ENCODE measurements at regions not wholly inside any gene's neighbourhood (a gene's known extent, or its start where the extent isn't known, plus 50 kb on each side); places are given as distances from the start of the nearest gene placed in this dataset.

DNA sequence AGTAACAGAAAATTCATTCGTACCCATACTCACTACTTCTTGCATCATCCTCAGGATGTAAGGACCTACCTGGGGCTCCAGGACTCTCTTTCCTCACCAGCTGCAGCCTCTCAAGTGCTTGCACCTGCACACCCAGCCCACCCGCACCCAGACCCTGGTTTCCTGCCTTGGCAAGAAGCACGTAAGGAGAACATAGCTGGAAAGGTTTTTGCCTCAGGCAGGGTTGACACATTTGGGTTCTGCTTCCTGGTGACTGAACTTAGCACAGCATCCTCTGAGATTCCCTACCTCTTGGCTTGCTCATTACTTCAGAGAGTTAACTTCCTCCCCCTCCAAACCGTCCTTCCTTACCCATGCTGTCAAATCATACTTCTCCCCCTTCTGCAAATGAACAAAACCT lies 556.9 kb downstream of the CD83 start:
- in situ Hi-C loops (cut with MboI; ENCODE audit: low sequenced_read_pairs) = no loop called here

DNA sequence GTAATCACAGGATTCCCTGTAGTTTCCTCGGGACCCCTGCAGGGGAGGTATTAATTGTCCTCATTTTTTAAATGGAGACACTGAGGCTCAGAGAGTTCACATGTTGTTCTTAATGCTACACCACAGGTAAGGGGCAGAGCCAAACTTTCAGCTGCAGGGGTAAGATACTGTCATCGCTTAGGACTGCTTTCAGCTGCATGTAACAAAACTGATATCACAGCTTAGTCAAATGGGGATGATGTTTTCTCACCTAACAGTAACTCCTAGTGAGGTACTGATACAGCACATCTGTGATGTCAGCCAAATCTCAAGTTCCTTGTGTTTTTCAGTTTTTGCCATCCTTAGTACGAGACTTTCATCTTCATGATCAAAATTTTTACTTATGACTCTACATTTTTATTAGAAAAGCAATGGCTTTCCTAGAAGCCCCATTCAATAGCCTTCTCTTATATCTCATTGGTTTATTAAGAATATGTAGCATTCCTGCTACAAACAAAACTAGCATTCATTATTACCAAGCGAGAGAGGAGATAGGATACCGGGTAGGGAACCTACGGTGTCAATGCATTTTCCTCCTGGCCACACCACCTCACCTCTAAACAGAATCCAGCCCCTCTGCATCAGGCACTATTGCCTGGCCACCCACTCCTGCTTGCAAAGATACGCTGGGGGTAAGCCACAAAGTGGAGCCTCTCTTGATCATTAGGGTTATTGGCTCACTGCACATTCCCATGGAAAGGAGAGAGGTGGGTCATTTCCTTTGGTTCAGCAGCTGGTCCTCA lies 557.5 kb downstream of the CD83 start:
- in situ Hi-C loops (cut with MboI; ENCODE audit: low sequenced_read_pairs) = no loop called here

GRCh38 chr6:14676064-14676463 lies 558.5 kb downstream of the CD83 start:
- in situ Hi-C loops (cut with MboI; ENCODE audit: low sequenced_read_pairs) = no loop called here

- in situ Hi-C loops (cut with MboI; ENCODE audit: low sequenced_read_pairs) = no loop called here
Observed at GRCh38 chr6:14676977-14677781, 559.6 kb downstream of the CD83 start.

- in situ Hi-C loops (cut with MboI; ENCODE audit: low sequenced_read_pairs) = no loop called here
Observed at GRCh38 chr6:14681699-14682487, 564.0 kb upstream of the JARID2 start.

- in situ Hi-C loops (cut with MboI; ENCODE audit: low sequenced_read_pairs) = no loop called here
Observed at GRCh38 chr6:14682812-14683211, 563.1 kb upstream of the JARID2 start.

- in situ Hi-C loops (cut with MboI; ENCODE audit: low sequenced_read_pairs) = no loop called here
Observed at GRCh38 chr6:14689639-14690038, 556.2 kb upstream of the JARID2 start.

DNA sequence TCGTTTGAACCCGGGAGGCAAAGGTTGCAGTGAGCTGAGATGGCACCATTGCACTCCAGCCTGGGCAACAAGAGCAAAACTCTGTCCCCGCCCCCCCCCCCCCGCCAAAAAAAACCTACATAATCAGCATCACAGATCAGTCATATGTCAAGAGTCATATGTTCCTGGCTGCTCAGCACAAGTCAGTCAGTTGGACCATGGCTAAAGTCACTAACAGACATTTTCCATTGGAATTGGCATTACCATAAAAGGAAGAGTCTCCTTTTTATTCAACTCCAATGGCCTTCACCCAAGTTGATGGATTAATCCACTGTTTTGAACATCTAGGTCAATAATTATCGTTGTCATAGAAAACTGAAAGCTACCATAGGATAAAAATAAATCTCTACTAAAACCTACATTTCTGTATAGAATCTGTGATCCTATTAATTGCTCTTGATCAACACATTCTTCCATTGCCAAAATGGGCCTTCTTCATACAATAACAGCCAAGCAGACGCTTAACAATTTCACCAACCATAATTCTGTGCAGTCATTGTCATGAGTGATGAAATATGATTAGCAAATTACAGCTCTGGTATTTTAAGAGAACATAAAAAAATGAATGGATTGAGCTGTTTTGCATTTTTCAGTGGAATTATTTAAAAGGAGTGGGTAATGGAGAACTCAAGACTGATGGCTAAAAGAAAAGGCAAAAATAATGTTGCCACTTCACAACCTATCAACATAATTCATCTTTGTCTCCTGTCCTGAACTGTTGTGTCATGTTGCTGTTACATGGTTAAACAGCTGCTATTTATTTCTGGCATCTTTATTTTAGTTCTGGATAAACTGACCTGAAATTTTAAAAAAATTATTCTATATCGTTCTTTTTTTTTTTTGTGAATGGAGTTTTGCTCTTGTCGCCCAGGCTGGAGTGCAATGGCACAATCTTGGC lies 555.5 kb upstream of the JARID2 start:
- in situ Hi-C loops (cut with MboI; ENCODE audit: low sequenced_read_pairs) = no loop called here

DNA sequence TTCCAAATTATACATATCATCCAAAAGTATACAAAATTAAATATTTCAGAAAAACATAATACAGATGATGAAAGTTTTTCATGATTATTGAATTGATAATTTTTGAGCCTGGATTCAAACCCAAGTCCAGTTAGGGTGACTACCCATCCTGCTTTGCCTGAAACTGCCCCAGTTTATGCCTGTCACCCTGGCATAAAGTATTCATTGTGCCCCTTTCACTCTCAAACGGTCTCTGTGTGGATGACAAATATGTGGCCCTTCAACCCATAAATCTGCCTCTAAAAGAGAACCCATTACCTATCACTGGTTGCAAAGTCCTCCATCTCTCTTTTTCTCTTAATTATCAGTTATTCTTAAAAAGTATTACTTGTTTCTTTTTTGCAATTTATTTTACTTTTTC lies 553.7 kb upstream of the JARID2 start:
- in situ Hi-C loops (cut with MboI; ENCODE audit: low sequenced_read_pairs) = no loop called here

DNA sequence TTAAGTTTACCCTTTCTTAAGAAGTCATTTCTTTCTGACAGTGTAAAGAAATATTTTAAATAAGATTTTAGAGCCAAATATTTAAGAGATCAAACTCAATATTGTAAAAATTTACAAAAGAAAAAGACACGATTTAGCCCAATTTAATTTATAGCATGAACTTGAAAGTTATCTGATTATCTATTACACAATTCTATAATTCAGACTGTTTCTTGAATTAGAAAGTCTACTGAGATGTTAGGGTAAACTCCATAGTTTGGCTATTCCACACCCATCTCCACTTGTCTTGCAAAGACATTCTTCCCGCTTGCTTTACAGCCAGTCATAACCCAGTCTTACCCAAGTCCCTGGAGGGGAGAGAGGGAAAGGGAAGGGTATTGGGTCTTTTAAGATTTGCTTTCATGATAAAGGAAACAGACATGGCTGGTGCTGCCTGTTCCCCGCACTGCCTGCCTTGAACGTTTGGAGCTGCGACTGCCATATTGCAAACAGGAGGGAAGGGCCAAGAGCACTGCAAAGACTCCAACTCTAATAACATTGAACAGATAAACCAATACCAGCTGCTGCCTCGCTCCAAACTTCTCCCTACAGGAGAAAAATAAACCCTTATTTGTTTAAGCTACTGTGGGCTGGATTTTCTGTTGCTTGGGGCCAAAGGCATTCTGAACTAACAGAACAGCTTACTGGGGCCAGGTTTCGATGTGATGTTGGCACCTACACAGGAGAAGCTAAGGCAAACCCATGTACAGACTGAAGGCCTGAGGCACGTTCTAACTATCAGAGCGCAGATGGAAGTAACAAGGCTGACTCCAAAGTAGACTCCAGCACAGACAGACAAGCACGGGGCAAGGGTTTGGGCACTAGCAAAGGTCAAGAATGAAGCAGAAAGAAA lies 552.3 kb upstream of the JARID2 start:
- in situ Hi-C loops (cut with MboI; ENCODE audit: low sequenced_read_pairs) = no loop called here

GRCh38 chr6:14694308-14694707 lies 551.6 kb upstream of the JARID2 start:
- in situ Hi-C loops (cut with MboI; ENCODE audit: low sequenced_read_pairs) = no loop called here

- in situ Hi-C loops (cut with MboI; ENCODE audit: low sequenced_read_pairs) = no loop called here
Observed at GRCh38 chr6:14695579-14695978, 550.3 kb upstream of the JARID2 start.

DNA sequence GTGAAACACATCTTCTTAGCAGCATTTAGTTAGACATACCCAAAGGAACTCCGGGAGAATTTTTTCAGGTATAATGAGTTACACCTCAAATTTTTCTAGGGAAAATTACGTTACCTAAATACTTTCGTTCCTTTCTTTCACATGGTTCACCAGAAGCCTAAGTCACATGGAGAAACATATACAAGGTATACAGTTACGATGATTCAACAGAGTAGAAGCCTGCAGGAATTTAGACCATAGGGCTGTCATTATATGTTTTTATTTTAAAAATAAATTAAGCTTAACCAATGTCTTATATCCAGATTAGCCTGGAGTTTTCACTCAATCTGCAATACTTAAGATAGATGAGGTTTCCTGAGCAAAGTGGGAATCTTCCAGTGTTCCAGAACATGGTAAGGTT lies 549.5 kb upstream of the JARID2 start:
- in situ Hi-C loops (cut with MboI; ENCODE audit: low sequenced_read_pairs) = no loop called here

DNA sequence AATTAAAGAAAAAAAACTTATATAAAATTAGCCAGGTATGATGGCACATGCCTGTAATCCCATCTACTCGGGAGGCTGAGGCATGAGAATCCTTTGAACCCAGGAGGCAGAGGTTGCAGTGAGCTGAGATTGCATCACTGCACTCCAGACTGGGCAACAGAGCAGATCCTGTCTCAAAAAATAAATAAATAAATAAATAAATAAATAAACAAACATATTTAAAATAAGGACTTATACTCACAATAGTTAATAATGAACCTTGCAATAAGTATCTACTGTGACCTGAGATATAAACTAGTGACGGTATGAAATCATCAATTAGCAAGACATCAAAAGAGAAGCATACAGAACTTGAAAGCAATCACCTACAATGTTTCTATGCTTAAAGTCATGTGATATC lies 548.4 kb upstream of the JARID2 start:
- in situ Hi-C loops (cut with MboI; ENCODE audit: low sequenced_read_pairs) = no loop called here

DNA sequence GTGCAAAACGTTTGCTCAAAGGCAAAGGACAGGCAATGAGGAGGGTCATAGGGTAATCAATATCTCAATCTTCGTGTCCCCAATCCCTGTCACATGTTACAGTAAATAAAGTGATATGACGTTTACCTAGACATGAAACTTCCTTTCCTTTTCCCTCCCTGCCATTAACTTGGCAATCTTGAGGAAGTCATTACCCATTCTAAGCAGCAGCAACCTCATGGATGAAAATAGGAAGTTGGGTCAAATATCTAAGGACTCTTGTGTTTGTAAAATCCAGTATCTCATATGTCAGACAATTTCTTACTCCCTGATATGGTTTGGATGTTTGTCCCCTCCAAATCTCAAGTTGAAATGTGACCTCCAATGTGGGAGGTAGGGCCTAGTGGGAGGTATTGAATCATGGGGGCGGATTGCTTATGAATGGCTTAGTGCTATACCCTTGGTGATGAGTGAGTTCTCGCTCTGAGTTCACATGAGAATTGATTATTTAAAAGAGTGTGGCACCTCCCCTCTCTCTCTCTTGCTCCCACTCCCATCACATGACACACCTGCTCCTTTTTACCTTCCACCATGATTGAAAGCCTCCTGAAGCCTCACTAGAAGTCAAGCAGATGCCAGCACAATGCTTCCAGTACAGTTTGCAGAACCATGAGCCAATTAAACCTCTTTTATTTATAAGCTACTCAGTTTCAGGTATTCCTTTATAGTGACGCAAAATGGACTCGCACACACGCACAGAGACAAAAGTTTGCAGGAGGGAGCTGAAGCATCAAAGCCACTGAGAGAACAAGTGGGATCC lies 545.9 kb upstream of the JARID2 start:
- in situ Hi-C loops (cut with MboI; ENCODE audit: low sequenced_read_pairs) = no loop called here

DNA sequence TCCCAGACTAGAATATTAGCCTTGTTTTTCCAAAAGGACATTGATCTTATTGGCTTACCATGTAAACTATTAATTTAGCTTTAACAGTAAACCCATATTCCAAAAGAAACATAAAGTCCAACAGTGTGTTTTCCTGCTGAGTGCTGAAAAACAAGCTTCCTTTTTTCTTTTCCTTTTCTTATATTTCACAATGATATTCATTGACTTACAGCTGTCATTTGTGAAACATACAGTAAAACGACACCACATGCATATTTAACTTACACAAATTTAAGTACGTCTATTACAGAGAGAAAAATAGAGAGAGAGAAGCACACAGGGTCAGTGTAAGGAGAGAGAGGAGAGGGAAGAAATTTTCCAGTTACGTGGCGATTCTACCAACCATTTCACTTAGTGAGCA lies 543.9 kb upstream of the JARID2 start:
- in situ Hi-C loops (cut with MboI; ENCODE audit: low sequenced_read_pairs) = no loop called here

GRCh38 chr6:14702678-14703077 lies 543.2 kb upstream of the JARID2 start:
- in situ Hi-C loops (cut with MboI; ENCODE audit: low sequenced_read_pairs) = no loop called here

DNA sequence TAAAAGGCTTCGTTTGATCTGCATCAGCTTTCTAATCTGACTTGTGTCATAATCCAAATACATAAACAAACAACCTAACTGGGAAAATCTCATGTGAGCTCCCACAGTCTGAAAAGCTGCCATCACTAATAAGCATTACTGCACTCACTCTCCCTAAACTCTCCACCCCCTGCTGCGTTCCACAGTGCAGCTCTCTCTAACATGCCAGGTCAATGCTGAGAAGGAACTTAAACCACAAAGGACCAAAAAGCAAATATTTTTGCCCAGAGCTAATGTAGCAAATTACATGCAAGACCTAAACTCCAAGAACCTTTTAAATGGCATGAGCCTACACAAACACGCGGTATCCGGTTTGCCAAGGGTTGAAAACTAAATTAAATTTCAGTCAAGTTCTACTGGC lies 542.3 kb upstream of the JARID2 start:
- in situ Hi-C loops (cut with MboI; ENCODE audit: low sequenced_read_pairs) = no loop called here
